Ovary (tissue), 7 donors: ENCODE measurements at regions not wholly inside any gene's neighbourhood (a gene's known extent, or its start where the extent isn't known, plus 50 kb on each side); places are given as distances from the start of the nearest gene placed in this dataset.

Experiments used
- DNase-seq, 5 donors: peaks; one replicate each; pipeline ENCODE4 v3.0.0-alpha.2; 2019 to 2020
- H3K27ac ChIP-seq, 2 donors: fragments of 200-600 bp; one replicate each; pipeline versions ENCODE4 v1.5.1 to v1.8.0; 2019 to 2022
- H3K27me3 ChIP-seq: fragments of 200-600 bp; one replicate; pipeline ENCODE4 v1.8.0; 2022
- H3K36me3 ChIP-seq: fragments of 200-600 bp; sonication (generic); one replicate; pipeline ENCODE4 v1.5.1; 2019
- H3K4me1 ChIP-seq: one replicate; pipeline ENCODE4 v1.8.1; 2013; ENCODE audit warnings: mild to moderate bottlenecking, moderate library complexity; ENCODE audit not compliant: insufficient read depth
- H3K4me3 ChIP-seq: fragments of 200-600 bp; sonication (generic); one replicate; pipeline ENCODE4 v1.5.1; 2017
- H3K9me3 ChIP-seq, 2 donors: fragments of 200-600 bp in 1 of 2; sonication (generic) in 1 of 2; one replicate each; pipeline versions ENCODE4 v1.5.1 to v1.8.1; 2013 to 2019; ENCODE audit warnings: mild to moderate bottlenecking in 1 of 2, moderate library complexity in 1 of 2
- CTCF ChIP-seq, 3 donors: fragments of 450-650 bp in 2 of 3; fragments of 200-600 bp in 1 of 3; IDR thresholded peaks; one replicate each; pipeline versions ENCODE4 v1.5.1 to v1.8.0; 2016 to 2022; ENCODE audit warnings: antibody characterized with exemption in 3 of 3, mild to moderate bottlenecking in 1 of 3
- EP300 ChIP-seq: sonication (generic); formaldehyde crosslinking; IDR thresholded peaks from one replicate; pipeline ENCODE4 v1.6.1; 2017; ENCODE audit warnings: antibody characterized with exemption
- POLR2A ChIP-seq: fragments of 450-650 bp; IDR thresholded peaks from one replicate; pipeline ENCODE4 v1.6.1; 2017; ENCODE audit warnings: antibody characterized with exemption, mild to moderate bottlenecking, moderate library complexity
- WGBS, 3 donors: extraction: QIAGEN DNeasy Blood & Tissue Kit in 1 of 3; methylation state at CpG; one replicate each; pipeline versions ENCODE4 v1.1.5 to v1.1.7; 2013 to 2017; 5-methylcytosine and 5-hydroxymethylcytosine counted together
- intact Hi-C, 4 donors: fragments of 100-400 bp; cut with DNase I; formaldehyde crosslinking; loops; one replicate each; pipeline versions ENCODE4 v1.11.0 to v1.15.1; 2022 to 2023
- donor health status: DM: no; HTN: no; CAD: no; lungs with moderate emphysema.
- donor health status: DM: no; HTN: no; CAD: no.
- donor health status: Bipolar disorder and iron deficiency.
- donor health status: DM: no; HTN: no; CAD: no.
- donor health status: DM: yes; HTN: yes; CAD: no.

- Histone ChIP-seq H3K27ac (no peak overlapping the region), H3K36me3 (no peaks in the 10 kb centered on the region), H3K4me3 (no peak overlapping the region), H3K27me3 (peaks cover 2% of the 10 kb centered on the region), H3K9me3 (no peaks in the 10 kb centered on the region), H3K4me1 (no peaks in the 10 kb centered on the region)
- intact Hi-C loops = no loop called here
- 94 to 98% (median 96%) methylated on average over 6 of the region's 6 CpGs for WGBS, 3 donors
- no peak for TF ChIP-seq EP300
- TF ChIP-seq CTCF (IDR thresholded peaks at IDR 0.05) = no peak
- no peak for TF ChIP-seq POLR2A
- no peak for DNase-seq
Observed at GRCh38 chr6:135672256-135672655, 174.7 kb upstream of the AHI1 start.

- no peak overlapping the region for H3K4me3 ChIP-seq
- no peaks in the 10 kb centered on the region for H3K9me3 ChIP-seq
- intact Hi-C loops = no loop called here
- 84 to 91% (median 88%) methylated on average over 11 of the region's 11 CpGs for WGBS, 3 donors
- H3K36me3 ChIP-seq = no peaks in the 10 kb centered on the region
- no peak for DNase-seq
- H3K4me1 ChIP-seq = no peaks in the 10 kb centered on the region
- H3K27ac ChIP-seq = no peak overlapping the region
- TF ChIP-seq EP300 (no peak), POLR2A (no peak), CTCF (IDR thresholded peaks at IDR 0.05) (no peak)
- H3K27me3 ChIP-seq = peaks cover 2% of the 10 kb centered on the region
Observed at GRCh38 chr6:135673501-135674309, 176.2 kb upstream of the AHI1 start.

GRCh38 chr6:135675026-135675425, 176.5 kb upstream of the PDE7B start:
- Histone ChIP-seq H3K4me1 (no peaks in the 10 kb centered on the region), H3K9me3 (no peaks in the 10 kb centered on the region), H3K27ac (no peak overlapping the region), H3K27me3 (no peaks in the 10 kb centered on the region), H3K4me3 (no peak overlapping the region), H3K36me3 (no peaks in the 10 kb centered on the region)
- intact Hi-C loops = no loop called here
- DNase-seq = no peak
- WGBS, 3 donors = 63 to 77% (median 67%) methylated on average over 2 of the region's 2 CpGs
- no peak for TF ChIP-seq CTCF (IDR thresholded peaks at IDR 0.05)
- TF ChIP-seq EP300 = no peak
- TF ChIP-seq POLR2A = no peak

GRCh38 chr6:135675862-135676261, 175.6 kb upstream of the PDE7B start:
- TF ChIP-seq CTCF (IDR thresholded peaks at IDR 0.05) (no peak), POLR2A (no peak), EP300 (no peak)
- intact Hi-C loops = no loop called here
- WGBS, 3 donors = 56 to 77% (median 74%) methylated on average over 1 of the region's 1 CpG

More at GRCh38 chr6:135675862-135676261, 175.6 kb upstream of the PDE7B start:
- DNase-seq = no peak
- Histone ChIP-seq H3K9me3 (no peaks in the 10 kb centered on the region), H3K36me3 (no peaks in the 10 kb centered on the region), H3K4me3 (no peak overlapping the region), H3K4me1 (no peaks in the 10 kb centered on the region), H3K27ac (no peak overlapping the region), H3K27me3 (no peaks in the 10 kb centered on the region)
